Stimulated activated CD8-positive, alpha-beta memory T cell treated with anti-CD3 and anti-CD28 coated beads, Interleukin-12 subunit alpha, Interleukin-12 subunit beta, amount 100 ng/mL, for 1 hour (primary cell): ENCODE measurements at regions not wholly inside any gene's neighbourhood (a gene's known extent, or its start where the extent isn't known, plus 50 kb on each side); places are given as distances from the start of the nearest gene placed in this dataset.
"Not testable (repeated sequence)": the region's sequence is repeated elsewhere in the genome, so short reads cannot be mapped to it uniquely, and the experiment has no call there.

Experiments used
- DNase-seq: peaks from one replicate; pipeline ENCODE4 v3.0.0-alpha.2; 2020; ENCODE audit warnings: low read depth

GRCh38 chr9:27817747-27818146, 244.5 kb upstream of the C9orf72 start:
- no peak for DNase-seq

- no peak for DNase-seq
Observed at GRCh38 chr9:27818348-27818747, 245.1 kb upstream of the C9orf72 start.

- no peak for DNase-seq
Observed at GRCh38 chr9:27828908-27829307, 255.6 kb upstream of the C9orf72 start.

- no peak for DNase-seq
Observed at GRCh38 chr9:27829621-27830020, 256.3 kb upstream of the C9orf72 start.

GRCh38 chr9:27832108-27832507, 258.8 kb upstream of the C9orf72 start:
- not testable (repeated sequence) for DNase-seq

GRCh38 chr9:27835286-27835685, 262.0 kb upstream of the C9orf72 start:
- no peak for DNase-seq

- DNase-seq = no peak
Observed at GRCh38 chr9:27835746-27836145, 262.5 kb upstream of the C9orf72 start.

- no peak for DNase-seq
Observed at GRCh38 chr9:27836661-27837401, 263.6 kb upstream of the C9orf72 start.

- no peak for DNase-seq
Observed at GRCh38 chr9:27838876-27839275, 265.6 kb upstream of the C9orf72 start.

GRCh38 chr9:27839767-27840166, 266.5 kb upstream of the C9orf72 start:
- not testable (repeated sequence) for DNase-seq

- DNase-seq = no peak
Observed at GRCh38 chr9:27844797-27845196, 271.5 kb upstream of the C9orf72 start.

- no peak for DNase-seq
Observed at GRCh38 chr9:27847380-27847779, 274.1 kb upstream of the C9orf72 start.

- DNase-seq = no peak
Observed at GRCh38 chr9:27847818-27848217, 274.5 kb upstream of the C9orf72 start.

GRCh38 chr9:27848315-27848714, 275.0 kb upstream of the C9orf72 start:
- DNase-seq = no peak

- no peak for DNase-seq
Observed at GRCh38 chr9:27851858-27852257, 278.6 kb upstream of the C9orf72 start.

GRCh38 chr9:27853529-27853928, 280.2 kb upstream of the C9orf72 start:
- no peak for DNase-seq

GRCh38 chr9:27856054-27856453, 282.8 kb upstream of the C9orf72 start:
- no peak for DNase-seq

GRCh38 chr9:27856748-27857147, 283.5 kb upstream of the C9orf72 start:
- DNase-seq = no peak

GRCh38 chr9:27861887-27862286, 288.6 kb upstream of the C9orf72 start:
- no peak for DNase-seq

- no peak for DNase-seq
Observed at GRCh38 chr9:27864644-27865438, 291.6 kb upstream of the C9orf72 start.

- no peak for DNase-seq
Observed at GRCh38 chr9:27866741-27867140, 293.5 kb upstream of the C9orf72 start.

- no peak for DNase-seq
Observed at GRCh38 chr9:27870404-27870803, 297.1 kb upstream of the C9orf72 start.

GRCh38 chr9:27880156-27880555, 306.9 kb upstream of the C9orf72 start:
- DNase-seq = no peak

GRCh38 chr9:27880635-27881034, 307.4 kb upstream of the C9orf72 start:
- DNase-seq = no peak
